Kidney epithelial cell (primary cell): ENCODE measurements at regions not wholly inside any gene's neighbourhood (a gene's known extent, or its start where the extent isn't known, plus 50 kb on each side); places are given as distances from the start of the nearest gene placed in this dataset.

ENCODE experiments used
- DNase-seq: peaks from one replicate; pipeline ENCODE4 v3.0.0-alpha.2; 2010; ENCODE audit warnings: low read depth
- H3K27me3 ChIP-seq: 2 replicates; pipeline ENCODE4 v1.6.0; 2011; ENCODE audit warnings: low read length; ENCODE audit not compliant: control insufficient read depth, insufficient read depth
- H3K36me3 ChIP-seq: 2 replicates; pipeline ENCODE4 v1.5.1; 2011; ENCODE audit warnings: low read length; ENCODE audit not compliant: control insufficient read depth, insufficient read depth
- H3K4me3 ChIP-seq: 2 replicates; pipeline ENCODE4 v1.5.1; 2011; ENCODE audit warnings: low read depth, mild to moderate bottlenecking, control low read depth, low read length
- TF ChIP-seq, protein P1 (sequence below): IDR thresholded peaks from 2 replicates; pipeline ENCODE4 v1.5.1; 2011; ENCODE audit warnings: mild to moderate bottlenecking, moderate library complexity, low read length, control low read depth, inconsistent platforms; ENCODE audit not compliant: insufficient read depth, poor library complexity, severe bottlenecking

DNA sequence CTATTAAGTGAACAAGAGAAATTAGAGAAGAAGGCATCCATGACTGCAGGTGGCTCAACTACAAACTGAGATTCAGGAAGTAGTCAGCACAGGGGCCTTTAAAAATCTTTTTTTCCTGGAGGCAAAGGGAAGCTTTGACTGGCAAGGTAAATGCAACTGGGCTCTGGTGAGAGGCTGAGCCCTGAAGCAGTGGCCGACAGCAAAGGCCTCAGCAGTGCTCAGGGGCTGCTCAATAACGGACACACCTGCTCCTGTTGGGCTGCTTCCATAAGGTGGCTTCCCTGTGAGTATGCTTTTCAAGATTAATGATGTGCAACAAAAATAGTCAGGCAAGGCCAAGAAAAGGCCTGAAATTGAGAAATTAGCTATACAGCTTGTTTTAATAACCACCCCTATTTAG lies 134.2 kb upstream of the RGMB start:
- DNase-seq, result no peak
- Histone ChIP-seq H3K36me3 (no peaks in the 10 kb centered on the region), H3K4me3 (no peak overlapping the region), H3K27me3 (no peaks in the 10 kb centered on the region)
- TF ChIP-seq, protein P1, sequence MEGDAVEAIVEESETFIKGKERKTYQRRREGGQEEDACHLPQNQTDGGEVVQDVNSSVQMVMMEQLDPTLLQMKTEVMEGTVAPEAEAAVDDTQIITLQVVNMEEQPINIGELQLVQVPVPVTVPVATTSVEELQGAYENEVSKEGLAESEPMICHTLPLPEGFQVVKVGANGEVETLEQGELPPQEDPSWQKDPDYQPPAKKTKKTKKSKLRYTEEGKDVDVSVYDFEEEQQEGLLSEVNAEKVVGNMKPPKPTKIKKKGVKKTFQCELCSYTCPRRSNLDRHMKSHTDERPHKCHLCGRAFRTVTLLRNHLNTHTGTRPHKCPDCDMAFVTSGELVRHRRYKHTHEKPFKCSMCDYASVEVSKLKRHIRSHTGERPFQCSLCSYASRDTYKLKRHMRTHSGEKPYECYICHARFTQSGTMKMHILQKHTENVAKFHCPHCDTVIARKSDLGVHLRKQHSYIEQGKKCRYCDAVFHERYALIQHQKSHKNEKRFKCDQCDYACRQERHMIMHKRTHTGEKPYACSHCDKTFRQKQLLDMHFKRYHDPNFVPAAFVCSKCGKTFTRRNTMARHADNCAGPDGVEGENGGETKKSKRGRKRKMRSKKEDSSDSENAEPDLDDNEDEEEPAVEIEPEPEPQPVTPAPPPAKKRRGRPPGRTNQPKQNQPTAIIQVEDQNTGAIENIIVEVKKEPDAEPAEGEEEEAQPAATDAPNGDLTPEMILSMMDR, result no peak

DNA sequence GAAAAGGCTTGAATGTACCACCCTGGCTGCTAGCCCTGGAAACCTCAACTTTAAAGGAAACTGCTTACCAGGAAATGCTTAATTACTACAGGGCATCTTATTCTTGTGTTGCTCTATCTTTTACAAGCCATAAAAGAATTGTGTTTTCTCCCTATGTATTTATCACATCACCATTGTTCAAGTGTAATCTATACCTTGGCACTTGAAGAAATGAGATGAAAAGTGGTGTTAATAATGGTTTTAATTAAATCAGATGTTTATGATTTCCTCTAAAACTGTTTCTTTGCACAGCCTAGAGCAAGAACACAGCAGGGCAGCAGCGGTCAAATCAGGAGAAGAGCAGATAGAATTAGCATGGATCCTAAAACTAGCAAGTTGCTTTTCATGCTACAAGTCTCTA lies 131.8 kb upstream of the RGMB start:
- Histone ChIP-seq H3K27me3 (no peaks in the 10 kb centered on the region), H3K4me3 (no peak overlapping the region), H3K36me3 (no peaks in the 10 kb centered on the region)
- no peak for DNase-seq
- TF ChIP-seq, protein P1, result no peak

DNA sequence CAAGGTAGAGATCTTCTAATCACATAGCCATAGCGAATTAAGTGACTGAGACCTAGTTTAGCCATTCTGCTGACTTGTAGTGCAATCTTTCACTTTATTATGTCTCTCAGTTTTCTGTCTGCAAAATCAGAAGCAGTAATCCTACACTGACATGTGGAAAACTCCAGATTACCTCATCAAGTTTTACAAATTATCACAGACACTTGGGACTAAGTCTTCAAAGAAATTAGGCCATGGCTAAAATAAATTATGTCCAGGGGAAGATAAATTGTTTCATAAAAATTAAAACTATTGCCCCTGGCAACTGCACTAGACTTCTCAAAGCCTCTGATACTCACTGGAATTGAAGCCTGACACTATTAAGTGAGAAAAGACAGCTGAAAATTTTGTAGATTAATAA lies 129.9 kb upstream of the RGMB start:
- Histone ChIP-seq H3K27me3 (no peaks in the 10 kb centered on the region), H3K4me3 (no peak overlapping the region), H3K36me3 (no peaks in the 10 kb centered on the region)
- TF ChIP-seq, protein P1, result no peak
- no peak for DNase-seq

DNA sequence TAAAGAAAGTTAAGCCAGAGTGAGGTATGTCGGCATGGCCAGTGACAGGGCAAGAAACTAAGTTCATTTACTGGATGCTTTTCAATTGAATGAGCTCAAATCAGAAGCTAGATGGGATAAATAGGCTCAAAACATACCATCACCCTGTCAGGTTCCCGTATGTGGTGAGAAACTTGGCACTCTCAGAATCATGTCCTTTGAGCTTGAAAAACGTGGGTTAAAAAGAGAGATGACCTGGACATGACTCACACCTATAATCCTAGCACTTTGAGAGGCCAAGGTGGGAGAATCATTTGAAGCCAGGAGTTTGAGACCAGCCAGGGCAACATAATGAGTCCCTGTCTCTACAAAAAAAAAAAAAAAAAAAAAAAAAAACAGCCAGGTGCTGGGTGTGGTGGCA lies 121.7 kb upstream of the RGMB start:
- H3K4me3 ChIP-seq, result no peak overlapping the region
- TF ChIP-seq, protein P1, result no peak
- H3K27me3 ChIP-seq, result no peaks in the 10 kb centered on the region
- DNase-seq, result no peak
- H3K36me3 ChIP-seq, result no peaks in the 10 kb centered on the region

DNA sequence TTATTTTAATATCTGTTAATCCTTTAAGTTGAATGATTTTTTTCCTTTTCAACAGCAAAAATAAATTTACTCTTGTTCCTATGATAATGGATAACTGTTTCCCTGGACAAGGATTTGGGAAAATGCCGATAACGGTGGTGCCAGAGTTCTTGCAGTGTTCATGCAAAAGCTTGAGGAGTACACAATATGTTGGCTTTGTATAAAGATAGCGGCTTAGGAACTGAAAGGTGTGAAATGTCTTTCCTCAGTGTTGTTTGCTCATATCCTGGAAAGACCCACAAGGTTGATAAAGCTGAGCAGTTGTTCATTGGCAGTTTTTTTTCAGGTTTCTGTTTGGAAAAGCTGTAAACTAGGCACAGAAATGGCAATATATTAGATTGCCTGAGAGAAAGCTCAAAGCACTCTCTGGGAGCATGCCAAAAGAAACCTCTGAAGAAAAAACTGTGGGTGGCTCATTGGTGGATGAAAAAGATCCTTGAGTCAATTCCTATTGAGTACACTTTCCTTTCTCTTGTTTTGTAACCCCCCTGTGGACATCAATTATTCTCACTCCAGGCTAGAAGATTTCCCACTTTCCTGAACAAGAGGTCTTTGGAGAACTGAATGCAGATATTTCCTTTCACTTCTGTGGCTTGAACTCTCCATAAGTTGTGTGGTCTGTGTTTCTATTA lies 117.2 kb upstream of the RGMB start:
- no peaks in the 10 kb centered on the region for H3K27me3 ChIP-seq
- DNase-seq, result no peak
- TF ChIP-seq, protein P1, result no peak
- no peak overlapping the region for H3K4me3 ChIP-seq
- H3K36me3 ChIP-seq, result no peaks in the 10 kb centered on the region

DNA sequence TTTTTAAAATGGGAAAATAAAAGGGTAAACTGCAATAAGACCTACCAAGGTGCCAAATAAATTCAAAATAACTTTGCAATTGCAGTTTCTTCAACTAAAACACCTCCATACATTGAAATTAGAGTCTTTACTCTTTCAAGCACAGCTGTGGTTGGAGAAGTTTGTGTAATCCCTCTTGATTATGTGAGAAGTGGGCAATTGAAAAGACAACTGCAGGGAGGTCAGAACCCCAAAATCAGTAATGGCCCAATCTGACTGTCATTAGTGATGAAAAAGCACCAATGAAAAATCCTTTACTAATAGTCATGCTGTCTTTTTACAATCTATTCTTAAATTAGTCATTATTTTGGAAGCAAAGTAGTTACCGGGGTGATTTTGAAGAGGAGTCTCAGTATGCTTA lies 116.7 kb upstream of the RGMB start:
- H3K27me3 ChIP-seq, result no peaks in the 10 kb centered on the region
- TF ChIP-seq, protein P1, result no peak
- no peaks in the 10 kb centered on the region for H3K36me3 ChIP-seq
- DNase-seq, result no peak
- no peak overlapping the region for H3K4me3 ChIP-seq
